ENCODE measurements at regions not wholly inside any gene's neighbourhood (a gene's known extent, or its start where the extent isn't known, plus 50 kb on each side); places are given as distances from the start of the nearest gene placed in this dataset.

DNA sequence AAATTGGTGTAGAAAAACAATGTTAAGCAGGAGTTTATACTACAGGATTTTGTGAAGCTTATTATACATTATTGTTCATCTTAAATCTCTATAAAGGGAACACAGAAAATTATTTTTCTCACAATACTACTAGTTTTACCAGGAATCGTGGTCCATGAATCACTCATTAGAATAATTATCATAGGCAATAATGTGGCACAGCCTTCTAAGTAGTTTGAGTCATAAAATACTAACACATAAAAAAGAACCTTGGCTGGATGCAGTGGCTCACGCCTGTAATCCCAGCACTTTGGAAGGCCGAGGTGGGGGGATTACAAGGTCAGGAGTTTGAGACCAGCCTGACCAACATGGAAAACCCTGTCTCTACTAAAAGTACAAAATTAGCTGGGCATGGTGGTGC, 393.1 kb upstream of the ZNF717 start:
- no peaks in the 10 kb centered on the region for H3K27me3 ChIP-seq
- H3K4me3 ChIP-seq = no peak overlapping the region
- no peak for TF ChIP-seq CTCF (IDR thresholded peaks at IDR 0.05)
- intact Hi-C loops (cut with DNase I; ENCODE audit: low total_unique reads) = no loop called here
- H3K36me3 ChIP-seq = no peaks in the 10 kb centered on the region
- H3K4me1 ChIP-seq = no peaks in the 10 kb centered on the region
- H3K9me3 ChIP-seq = no peaks in the 10 kb centered on the region
- H3K27ac ChIP-seq = no peak overlapping the region
- no peak for DNase-seq

GRCh38 chr3:76181213-76181612, 395.9 kb upstream of the ZNF717 start:
- H3K27me3 ChIP-seq = no peaks in the 10 kb centered on the region
- no peaks in the 10 kb centered on the region for H3K9me3 ChIP-seq
- intact Hi-C loops (cut with DNase I; ENCODE audit: low total_unique reads) = no loop called here
- H3K27ac ChIP-seq = no peak overlapping the region
- no peak for DNase-seq
- H3K36me3 ChIP-seq = no peaks in the 10 kb centered on the region
- H3K4me3 ChIP-seq = no peak overlapping the region
- no peak for TF ChIP-seq CTCF (IDR thresholded peaks at IDR 0.05)
- H3K4me1 ChIP-seq = no peaks in the 10 kb centered on the region

- intact Hi-C loops (cut with DNase I; ENCODE audit: low total_unique reads) = no loop called here
- no peaks in the 10 kb centered on the region for H3K36me3 ChIP-seq
- H3K4me1 ChIP-seq = no peaks in the 10 kb centered on the region
- no peaks in the 10 kb centered on the region for H3K27me3 ChIP-seq
- DNase-seq = no peak
- no peak overlapping the region for H3K4me3 ChIP-seq
- no peaks in the 10 kb centered on the region for H3K9me3 ChIP-seq
- TF ChIP-seq CTCF (IDR thresholded peaks at IDR 0.05) = no peak
- no peak overlapping the region for H3K27ac ChIP-seq
Observed at GRCh38 chr3:76198086-76198485, 412.7 kb upstream of the ZNF717 start.

- H3K27ac ChIP-seq = no peak overlapping the region
- no peaks in the 10 kb centered on the region for H3K27me3 ChIP-seq
- no peaks in the 10 kb centered on the region for H3K36me3 ChIP-seq
- no peak for TF ChIP-seq CTCF (IDR thresholded peaks at IDR 0.05)
- intact Hi-C loops (cut with DNase I; ENCODE audit: low total_unique reads) = no loop called here
- H3K4me3 ChIP-seq = no peak overlapping the region
- H3K4me1 ChIP-seq = no peaks in the 10 kb centered on the region
- no peak for DNase-seq
- H3K9me3 ChIP-seq = no peaks in the 10 kb centered on the region
Observed at GRCh38 chr3:76199382-76199781, 414.0 kb upstream of the ZNF717 start.

DNA sequence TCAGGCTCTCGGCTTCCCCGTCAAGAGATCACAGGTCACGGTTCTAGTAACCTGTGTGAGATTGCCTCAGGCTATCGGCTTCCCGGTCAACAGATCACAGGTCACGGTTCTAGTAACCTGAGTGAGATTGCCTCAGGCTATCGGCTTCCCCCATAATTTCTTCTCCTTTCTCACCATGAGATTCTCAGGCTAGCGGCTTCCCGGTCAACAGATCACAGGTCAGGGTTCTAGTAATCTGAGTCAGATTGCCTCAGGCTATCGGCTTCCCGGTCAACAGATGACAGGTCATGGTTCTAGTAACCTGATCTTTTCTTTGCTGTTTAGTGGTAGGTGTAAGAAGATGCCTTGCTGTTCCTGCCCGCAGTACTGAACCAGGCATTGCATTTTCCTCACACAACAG, 418.2 kb upstream of the ZNF717 start:
- no peaks in the 10 kb centered on the region for H3K36me3 ChIP-seq
- H3K4me3 ChIP-seq = no peak overlapping the region
- intact Hi-C loops (cut with DNase I; ENCODE audit: low total_unique reads) = no loop called here
- TF ChIP-seq CTCF (IDR thresholded peaks at IDR 0.05) = no peak
- H3K27me3 ChIP-seq = no peaks in the 10 kb centered on the region
- H3K27ac ChIP-seq = no peak overlapping the region
- no peak for DNase-seq
- no peaks in the 10 kb centered on the region for H3K4me1 ChIP-seq
- no peaks in the 10 kb centered on the region for H3K9me3 ChIP-seq

- no peak for TF ChIP-seq CTCF (IDR thresholded peaks at IDR 0.05)
- Histone ChIP-seq H3K9me3 (no peaks in the 10 kb centered on the region), H3K36me3 (no peaks in the 10 kb centered on the region), H3K27me3 (no peaks in the 10 kb centered on the region), H3K4me3 (no peak overlapping the region), H3K27ac (no peak overlapping the region), H3K4me1 (no peaks in the 10 kb centered on the region)
- no peak for DNase-seq
- intact Hi-C loops (cut with DNase I; ENCODE audit: low total_unique reads) = no loop called here
Observed at GRCh38 chr3:76206346-76206745, 421.0 kb upstream of the ZNF717 start.

Measured in tibial artery (tissue), 4 donors.